GM10266 (cell line): ENCODE measurements at regions not wholly inside any gene's neighbourhood (a gene's known extent, or its start where the extent isn't known, plus 50 kb on each side); places are given as distances from the start of the nearest gene placed in this dataset.

ENCODE experiments used
- DNase-seq: peaks from one replicate; pipeline ENCODE4 v3.0.0; 2012; ENCODE audit errors: extremely low spot score
- CTCF ChIP-seq: IDR thresholded peaks from 2 replicates; pipeline ENCODE4 v1.5.1; 2012; ENCODE audit warnings: mild to moderate bottlenecking, low read depth; ENCODE audit not compliant: control insufficient read depth, insufficient read depth; ENCODE audit errors: missing control alignments

- no peak for DNase-seq
- TF ChIP-seq CTCF: no peak
Observed at GRCh38 chrX:145881175-145881995, 63.8 kb downstream of the SLITRK2 start.

GRCh38 chrX:145886469-145886868, 68.8 kb downstream of the SLITRK2 start:
- TF ChIP-seq CTCF: no peak
- no peak for DNase-seq

GRCh38 chrX:145910017-145910416, 92.4 kb downstream of the SLITRK2 start:
- no peak for DNase-seq

GRCh38 chrX:145919400-145919799, 101.8 kb downstream of the SLITRK2 start:
- DNase-seq: no peak
- TF ChIP-seq CTCF: no peak

More at GRCh38 chrX:145910017-145910416, 92.4 kb downstream of the SLITRK2 start:
- TF ChIP-seq CTCF: no peak

GRCh38 chrX:145923376-145923775, 105.7 kb downstream of the SLITRK2 start:
- DNase-seq: no peak
- no peak for TF ChIP-seq CTCF

- no peak for DNase-seq
- TF ChIP-seq CTCF: no peak
Observed at GRCh38 chrX:145936769-145937168, 119.1 kb downstream of the SLITRK2 start.

GRCh38 chrX:145949056-145949455, 131.4 kb downstream of the SLITRK2 start:
- no peak for DNase-seq
- no peak for TF ChIP-seq CTCF
